ENCODE measurements at regions not wholly inside any gene's neighbourhood (a gene's known extent, or its start where the extent isn't known, plus 50 kb on each side); places are given as distances from the start of the nearest gene placed in this dataset.

- Histone ChIP-seq H3K27me3 (no peaks in the 10 kb centered on the region), H3K4me3 (replicated peaks in 1 of 3) (no peak overlapping the region), H3K27ac (no peak overlapping the region), H3K9me3 (no peaks in the 10 kb centered on the region), H3K4me1 (peaks cover 17 to 22% of the 10 kb centered on the region in 2 donors), H3K36me3 (no peaks in the 10 kb centered on the region)
- 78 to 85% methylated on average over 6 of the region's 6 CpGs for WGBS, 2 donors
- intact Hi-C loops (cut with DNase I), result no loop called here
- TF ChIP-seq, protein P1, sequence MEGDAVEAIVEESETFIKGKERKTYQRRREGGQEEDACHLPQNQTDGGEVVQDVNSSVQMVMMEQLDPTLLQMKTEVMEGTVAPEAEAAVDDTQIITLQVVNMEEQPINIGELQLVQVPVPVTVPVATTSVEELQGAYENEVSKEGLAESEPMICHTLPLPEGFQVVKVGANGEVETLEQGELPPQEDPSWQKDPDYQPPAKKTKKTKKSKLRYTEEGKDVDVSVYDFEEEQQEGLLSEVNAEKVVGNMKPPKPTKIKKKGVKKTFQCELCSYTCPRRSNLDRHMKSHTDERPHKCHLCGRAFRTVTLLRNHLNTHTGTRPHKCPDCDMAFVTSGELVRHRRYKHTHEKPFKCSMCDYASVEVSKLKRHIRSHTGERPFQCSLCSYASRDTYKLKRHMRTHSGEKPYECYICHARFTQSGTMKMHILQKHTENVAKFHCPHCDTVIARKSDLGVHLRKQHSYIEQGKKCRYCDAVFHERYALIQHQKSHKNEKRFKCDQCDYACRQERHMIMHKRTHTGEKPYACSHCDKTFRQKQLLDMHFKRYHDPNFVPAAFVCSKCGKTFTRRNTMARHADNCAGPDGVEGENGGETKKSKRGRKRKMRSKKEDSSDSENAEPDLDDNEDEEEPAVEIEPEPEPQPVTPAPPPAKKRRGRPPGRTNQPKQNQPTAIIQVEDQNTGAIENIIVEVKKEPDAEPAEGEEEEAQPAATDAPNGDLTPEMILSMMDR (IDR thresholded peaks at IDR 0.05), result no peak
- no peak for TF ChIP-seq POLR2A (IDR thresholded peaks at IDR 0.05)
- DNase-seq, result no peak
These were observed 175.3 kb upstream of the B3GAT1 start for GRCh38 chr11:134587345-134587744.

DNA sequence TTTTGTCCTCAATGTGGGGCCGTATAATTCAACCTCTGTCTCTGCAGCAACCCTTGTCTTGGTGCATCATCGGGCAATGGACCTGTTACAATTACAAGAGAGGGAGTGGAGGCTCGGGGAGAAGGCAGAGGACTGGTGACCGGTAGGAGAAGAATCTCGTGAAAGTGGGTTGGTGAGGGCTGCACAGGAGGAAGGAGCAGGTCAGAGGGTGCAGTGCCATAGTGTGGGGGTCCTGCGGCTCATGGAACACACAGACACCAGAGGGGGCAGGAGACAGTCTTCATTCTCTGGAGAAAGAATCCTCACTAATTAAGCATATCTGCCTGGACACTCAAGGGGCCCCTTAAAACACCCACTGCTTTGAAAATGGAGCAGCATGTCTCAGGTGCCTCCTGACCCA, 174.7 kb upstream of the B3GAT1 start:
- Histone ChIP-seq H3K9me3 (no peaks in the 10 kb centered on the region), H3K27ac (no peak overlapping the region), H3K4me1 (peaks cover 17 to 22% of the 10 kb centered on the region in 2 donors), H3K36me3 (no peaks in the 10 kb centered on the region), H3K27me3 (no peaks in the 10 kb centered on the region), H3K4me3 (replicated peaks in 1 of 3) (no peak overlapping the region)
- TF ChIP-seq POLR2A (IDR thresholded peaks at IDR 0.05), result no peak
- TF ChIP-seq, protein P1 (IDR thresholded peaks at IDR 0.05), result no peak
- intact Hi-C loops (cut with DNase I), result no loop called here
- DNase-seq, result no peak
- 87 to 89% methylated on average over 6 of the region's 6 CpGs for WGBS, 2 donors

DNA sequence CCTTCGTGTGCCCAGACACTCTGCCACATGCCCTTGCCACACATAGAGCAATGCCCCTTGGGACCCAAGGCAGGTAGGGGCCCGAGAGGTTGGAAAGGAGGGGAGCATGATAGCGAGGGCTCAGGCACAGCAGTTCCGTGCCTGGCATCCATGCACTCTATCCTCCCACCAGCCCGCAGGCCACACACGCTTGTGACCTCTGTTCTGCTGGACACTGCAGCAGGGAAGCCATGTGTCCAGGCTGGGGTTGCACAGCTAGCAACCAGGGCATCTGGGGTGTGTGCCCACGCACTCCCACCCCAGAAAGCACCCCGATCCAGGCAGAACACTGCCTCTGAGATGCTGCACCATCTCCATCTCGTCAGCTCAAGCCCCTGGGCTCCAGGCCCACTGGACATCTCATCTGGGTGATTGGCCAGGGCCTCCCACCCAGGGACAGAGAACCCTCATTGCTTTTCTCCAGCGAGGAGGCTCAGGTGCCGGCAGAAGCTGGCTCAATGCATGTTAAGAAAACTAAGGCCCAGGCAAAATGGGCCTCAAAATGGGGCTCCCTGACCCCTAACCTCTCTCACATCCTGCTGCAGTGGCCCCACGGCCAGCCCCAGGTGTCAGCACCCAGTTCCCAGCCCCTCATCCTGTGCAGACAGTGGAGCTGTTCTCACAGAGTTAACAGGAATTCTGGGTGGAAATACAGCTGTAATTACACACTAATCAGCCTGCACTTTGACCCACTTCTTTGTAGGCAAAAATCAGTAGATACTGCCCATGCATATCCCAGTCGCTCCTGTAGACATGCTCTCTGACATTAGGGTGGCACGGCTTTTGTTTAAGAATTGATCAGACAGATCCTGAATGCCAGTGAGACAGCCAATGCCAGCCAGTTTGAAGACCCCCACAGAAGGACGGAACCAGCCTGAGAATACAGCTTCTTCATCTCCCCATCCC, 173.9 kb upstream of the B3GAT1 start:
- Histone ChIP-seq H3K27me3 (no peaks in the 10 kb centered on the region), H3K36me3 (no peaks in the 10 kb centered on the region), H3K4me3 (replicated peaks in 1 of 3) (no peak overlapping the region), H3K9me3 (no peaks in the 10 kb centered on the region), H3K4me1 (peaks cover 17 to 29% of the 10 kb centered on the region in 2 donors), H3K27ac (peak overlapping the region in 1 of 3 donors; percentile 51)
- intact Hi-C loops (cut with DNase I), result no loop called here
- DNase-seq, result no peak
- no peak for TF ChIP-seq POLR2A (IDR thresholded peaks at IDR 0.05)
- TF ChIP-seq, protein P1 (IDR thresholded peaks at IDR 0.05), result no peak
- 84 to 85% methylated on average over 13 to 14 of the region's 15 CpGs for WGBS, 2 donors

- WGBS, 2 donors, result 24 to 39% methylated on average over 12 to 14 of the region's 14 CpGs
- Histone ChIP-seq H3K4me3 (replicated peaks in 1 of 3) (no peak overlapping the region), H3K36me3 (no peaks in the 10 kb centered on the region), H3K9me3 (no peaks in the 10 kb centered on the region), H3K4me1 (peaks cover 25 to 39% of the 10 kb centered on the region in 2 donors), H3K27ac (peak overlapping the region; percentile 72 to 94 (median 83)), H3K27me3 (no peaks in the 10 kb centered on the region)
- peak; percentile 90 to 91 for DNase-seq
- TF ChIP-seq POLR2A (IDR thresholded peaks at IDR 0.05), result peak in 1 of 2 donors; percentile 15
- TF ChIP-seq, protein P1 (IDR thresholded peaks at IDR 0.05), result peak in 3 of 6 experiments; percentile 3 to 38 (median 30)
- intact Hi-C loops (cut with DNase I), result no loop called here
These were observed 172.8 kb upstream of the B3GAT1 start for GRCh38 chr11:134584706-134585445.

Measured in thyroid gland (tissue), 4 donors.